ENCODE measurements at regions not wholly inside any gene's neighbourhood (a gene's known extent, or its start where the extent isn't known, plus 50 kb on each side); places are given as distances from the start of the nearest gene placed in this dataset.

- POLR2A ChIA-PET, result no interaction called here
These were observed 761.3 kb downstream of the TSN start for GRCh38 chr2:122516775-122517174.

GRCh38 chr2:122519366-122519765 lies 763.9 kb downstream of the TSN start:
- DNase-seq (ENCODE audit: unreplicated experiment), result peak; percentile 49
- ChIA-PET POLR2A (interaction anchor here (0.9 kb wide), 1 partner anchor 316 kb away, joined by 3 read pairs; no protein-coding TSS in a partner anchor), CTCF (interaction anchor here (1.2 kb wide), 1 partner anchor 22 kb away, joined by 4 read pairs; no protein-coding TSS in a partner anchor)
- Mint-ChIP-seq H3K4me1 (ENCODE audit: insufficient read depth, unreplicated experiment) (peaks cover 9% of the 10 kb centered on the region), H3K27me3 (ENCODE audit: insufficient read depth, unreplicated experiment) (no peaks in the 10 kb centered on the region), H3K9me3 (ENCODE audit: unreplicated experiment) (no peaks in the 10 kb centered on the region), H3K27ac (ENCODE audit: low read depth, unreplicated experiment) (peak overlapping the region; percentile 59), H3K36me3 (ENCODE audit: insufficient read depth, unreplicated experiment) (no peaks in the 10 kb centered on the region), H3K4me3 (ENCODE audit: unreplicated experiment) (no peak overlapping the region)
- no TSS peak for BruUV-seq (replicated peaks)
- intact Hi-C loops (cut with micrococcal nuclease), result no loop called here
- peak; percentile 18 for TF ChIP-seq CTCF (IDR thresholded peaks at IDR 0.05; ENCODE audit: unreplicated experiment)

More at GRCh38 chr2:122516775-122517174, 761.3 kb downstream of the TSN start:
- no TSS peak for BruUV-seq (replicated peaks)
- no peak for TF ChIP-seq CTCF (IDR thresholded peaks at IDR 0.05; ENCODE audit: unreplicated experiment)
- Mint-ChIP-seq H3K4me3 (ENCODE audit: unreplicated experiment) (no peak overlapping the region), H3K9me3 (ENCODE audit: unreplicated experiment) (no peaks in the 10 kb centered on the region), H3K27ac (ENCODE audit: low read depth, unreplicated experiment) (no peak overlapping the region), H3K36me3 (ENCODE audit: insufficient read depth, unreplicated experiment) (no peaks in the 10 kb centered on the region), H3K27me3 (ENCODE audit: insufficient read depth, unreplicated experiment) (no peaks in the 10 kb centered on the region), H3K4me1 (ENCODE audit: insufficient read depth, unreplicated experiment) (peaks cover 9% of the 10 kb centered on the region)
- CTCF ChIA-PET, result interaction anchor here (0.9 kb wide), 1 partner anchor 66 kb away, joined by 3 read pairs; no protein-coding TSS in a partner anchor
- DNase-seq (ENCODE audit: unreplicated experiment), result no peak
- intact Hi-C loops (cut with micrococcal nuclease), result no loop called here

GRCh38 chr2:122519821-122520611 lies 764.6 kb downstream of the TSN start:
- ChIA-PET CTCF (interaction anchor here (0.6 kb wide), 1 partner anchor 622 kb away, joined by 3 read pairs; no protein-coding TSS in a partner anchor), POLR2A (interaction anchor here (0.6 to 0.9 kb wide), 2 partner anchors 317 to 453 kb away, joined by 3 read pairs; no protein-coding TSS in a partner anchor)
- Mint-ChIP-seq H3K4me1 (ENCODE audit: insufficient read depth, unreplicated experiment) (peaks cover 9% of the 10 kb centered on the region), H3K9me3 (ENCODE audit: unreplicated experiment) (no peaks in the 10 kb centered on the region), H3K27me3 (ENCODE audit: insufficient read depth, unreplicated experiment) (no peaks in the 10 kb centered on the region), H3K27ac (ENCODE audit: low read depth, unreplicated experiment) (peak overlapping the region; percentile 59), H3K4me3 (ENCODE audit: unreplicated experiment) (no peak overlapping the region), H3K36me3 (ENCODE audit: insufficient read depth, unreplicated experiment) (no peaks in the 10 kb centered on the region)
- TF ChIP-seq CTCF (IDR thresholded peaks at IDR 0.05; ENCODE audit: unreplicated experiment), result no peak
- peak; percentile 3 for DNase-seq (ENCODE audit: unreplicated experiment)
- BruUV-seq (replicated peaks), result no TSS peak
- intact Hi-C loops (cut with micrococcal nuclease), result no loop called here

GRCh38 chr2:122523143-122523542 lies 767.7 kb downstream of the TSN start:
- Mint-ChIP-seq H3K27ac (ENCODE audit: low read depth, unreplicated experiment) (no peak overlapping the region), H3K9me3 (ENCODE audit: unreplicated experiment) (no peaks in the 10 kb centered on the region), H3K27me3 (ENCODE audit: insufficient read depth, unreplicated experiment) (no peaks in the 10 kb centered on the region), H3K36me3 (ENCODE audit: insufficient read depth, unreplicated experiment) (no peaks in the 10 kb centered on the region), H3K4me1 (ENCODE audit: insufficient read depth, unreplicated experiment) (peaks cover 9% of the 10 kb centered on the region), H3K4me3 (ENCODE audit: unreplicated experiment) (no peak overlapping the region)
- no peak for DNase-seq (ENCODE audit: unreplicated experiment)
- no TSS peak for BruUV-seq (replicated peaks)
- intact Hi-C loops (cut with micrococcal nuclease), result no loop called here
- no peak for TF ChIP-seq CTCF (IDR thresholded peaks at IDR 0.05; ENCODE audit: unreplicated experiment)
- ChIA-PET CTCF (no interaction called here), POLR2A (no interaction called here)
